H1 (cell line): ENCODE measurements at regions not wholly inside any gene's neighbourhood (a gene's known extent, or its start where the extent isn't known, plus 50 kb on each side); places are given as distances from the start of the nearest gene placed in this dataset.
A peak's percentile ranks its signal among the peaks of the same experiment; 100 is the strongest.

Experiments
- CTCF ChIA-PET: fragments of 300-600 bp; sonication (Branson Sonifier 250); formaldehyde crosslinking; loops from one replicate; lab custom pipeline; 2021; ENCODE audit not compliant: partially characterized antibody; lab: Charles Lee
- POLR2A ChIA-PET: fragments of 300-600 bp; sonication (Branson Sonifier 250); formaldehyde crosslinking; loops from one replicate; lab custom pipeline; 2021; ENCODE audit warnings: inconsistent platforms; ENCODE audit not compliant: partially characterized antibody; lab: Charles Lee
- DNase-seq, 2 experiments: peaks; one replicate each; pipeline versions ENCODE4 v3.0.0 to v3.0.0-alpha.2; 2010 to 2022; ENCODE audit warnings: low spot score in 2 of 2, low read depth in 1 of 2, mixed read lengths in 1 of 2
- FAIRE-seq: peaks from 2 replicates; lab custom pipeline; 2011; peaks lifted over from hg19 to GRCh38; lab: Jason Lieb, UNC
- H2AFZ ChIP-seq: 2 replicates; pipeline ENCODE4 v1.8.1; 2012; ENCODE audit warnings: low read length, inconsistent platforms
- H2AK5ac ChIP-seq: 2 replicates; pipeline ENCODE4 v1.6.1; 2013; ENCODE audit warnings: low read depth, low read length
- H2BK120ac ChIP-seq: replicated peaks from 2 replicates; pipeline ENCODE3; 2013; ENCODE audit warnings: low read depth, low read length, inconsistent platforms
- H2BK12ac ChIP-seq: 2 replicates; pipeline ENCODE4 v1.6.1; 2013; ENCODE audit warnings: low read depth, low read length
- H2BK15ac ChIP-seq: 2 replicates; pipeline ENCODE4 v1.6.1; 2013; ENCODE audit warnings: low read length
- H2BK20ac ChIP-seq: 2 replicates; pipeline ENCODE4 v1.6.1; 2013; ENCODE audit warnings: low read length
- H2BK5ac ChIP-seq: 2 replicates; pipeline ENCODE4 v1.6.1; 2013; ENCODE audit warnings: low read depth, low read length
- H3K14ac ChIP-seq: 2 replicates; pipeline ENCODE4 v1.6.1; 2013; ENCODE audit warnings: inconsistent platforms; ENCODE audit not compliant: insufficient read length
- H3K18ac ChIP-seq: 2 replicates; pipeline ENCODE4 v1.6.1; 2013; ENCODE audit warnings: low read length; ENCODE audit errors: extremely low read depth
- H3K23ac ChIP-seq: 2 replicates; pipeline ENCODE4 v1.6.1; 2013; ENCODE audit warnings: inconsistent platforms; ENCODE audit not compliant: insufficient read length
- H3K23me2 ChIP-seq: 2 replicates; pipeline ENCODE4 v1.6.1; 2013; ENCODE audit warnings: low read depth, low read length
- H3K27ac ChIP-seq: 2 replicates; pipeline ENCODE4 v1.6.1; 2011; ENCODE audit warnings: low read depth, low read length, inconsistent platforms
- H3K27me3 ChIP-seq, 4 experiments: replicated peaks in 1 of 4; 1 replicate in 1 of 4; 2 replicates in 3 of 4; pipeline versions ENCODE4 v1.6.1 to v1.8.1; 2011 to 2013; ENCODE audit warnings: low read length in 3 of 4, mild to moderate bottlenecking in 3 of 4, inconsistent platforms in 2 of 4, mixed read lengths in 2 of 4, moderate library complexity in 1 of 4; ENCODE audit not compliant: control insufficient read depth in 3 of 4, insufficient read depth in 3 of 4; ENCODE audit errors: extremely low read depth in 1 of 4
- H3K36me3 ChIP-seq, 4 experiments: 2 replicates each; pipeline versions ENCODE4 v1.6.1 to v1.8.1; 2011 to 2013; ENCODE audit warnings: mild to moderate bottlenecking in 4 of 4, low read length in 3 of 4, moderate library complexity in 2 of 4, control low read depth in 1 of 4, inconsistent platforms in 1 of 4; ENCODE audit not compliant: insufficient read depth in 4 of 4, control insufficient read depth in 2 of 4
- H3K4ac ChIP-seq: replicated peaks from 2 replicates; pipeline ENCODE3; 2013; ENCODE audit warnings: low read length, low read depth, mixed read lengths, inconsistent platforms; ENCODE audit not compliant: insufficient read length
- H3K4me1 ChIP-seq, 4 experiments: replicated peaks in 1 of 4; 1 replicate in 1 of 4; 2 replicates in 3 of 4; pipeline versions ENCODE4 v1.6.1 to v1.8.1; 2011 to 2013; ENCODE audit warnings: low read length in 3 of 4, inconsistent platforms in 2 of 4, mixed read lengths in 1 of 4; ENCODE audit not compliant: insufficient read depth in 4 of 4, control insufficient read depth in 3 of 4
- H3K4me2 ChIP-seq, 2 experiments: 2 replicates each; pipeline versions ENCODE4 v1.6.1 to v1.8.1; 2011 to 2013; ENCODE audit warnings: low read depth in 2 of 2, low read length in 2 of 2, control low read depth in 1 of 2, inconsistent platforms in 1 of 2, mild to moderate bottlenecking in 1 of 2; ENCODE audit not compliant: insufficient read depth in 1 of 2
- H3K4me3 ChIP-seq, 4 experiments: fragments of 200-600, 300-600 bp in 1 of 4; sonication (generic), shearing (Covaris generic), sonication (Bioruptor Twin) in 1 of 4; 2 replicates each; pipeline versions ENCODE4 v1.5.1 to v1.8.1; 2011 to 2016; ENCODE audit warnings: low read length in 4 of 4, low read depth in 3 of 4, control low read depth in 2 of 4, inconsistent platforms in 2 of 4, mild to moderate bottlenecking in 2 of 4, mixed read lengths in 1 of 4, moderate library complexity in 1 of 4; ENCODE audit not compliant: insufficient read depth in 2 of 4; ENCODE audit errors: extremely low read depth in 1 of 4
- H3K56ac ChIP-seq: replicated peaks from 2 replicates; pipeline ENCODE3; 2013; ENCODE audit warnings: low read depth, mild to moderate bottlenecking, mixed read lengths, low read length, inconsistent platforms; ENCODE audit not compliant: insufficient read length
- H3K79me1 ChIP-seq: 2 replicates; pipeline ENCODE4 v1.6.1; 2013; ENCODE audit warnings: low read depth, low read length, control low read depth
- H3K79me2 ChIP-seq, 2 experiments: 2 replicates each; pipeline versions ENCODE4 v1.6.1 to v1.8.1; 2012 to 2013; ENCODE audit warnings: low read length in 2 of 2, mild to moderate bottlenecking in 2 of 2, inconsistent platforms in 1 of 2; ENCODE audit not compliant: insufficient read depth in 2 of 2, control insufficient read depth in 1 of 2
- H3K9ac ChIP-seq, 4 experiments: replicated peaks in 1 of 4; 1 replicate in 1 of 4; 2 replicates in 3 of 4; pipeline versions ENCODE4 v1.6.1 to v1.8.1; 2011 to 2013; ENCODE audit warnings: low read depth in 3 of 4, low read length in 3 of 4, control low read depth in 2 of 4, mild to moderate bottlenecking in 2 of 4, moderate library complexity in 2 of 4, inconsistent platforms in 1 of 4; ENCODE audit errors: extremely low read depth in 1 of 4
- H3K9me3 ChIP-seq, 2 experiments: 2 replicates each; pipeline versions ENCODE4 v1.6.1 to v1.8.1; 2012 to 2013; ENCODE audit warnings: mild to moderate bottlenecking in 2 of 2, moderate library complexity in 2 of 2, control low read depth in 1 of 2, inconsistent platforms in 1 of 2, low read depth in 1 of 2, low read length in 1 of 2, mixed read lengths in 1 of 2; ENCODE audit not compliant: insufficient read depth in 2 of 2
- H4K20me1 ChIP-seq, 2 experiments: replicated peaks in 1 of 2; 2 replicates each; pipeline versions ENCODE3 to v1.8.1; 2011 to 2013; ENCODE audit warnings: inconsistent platforms in 2 of 2, low read length in 2 of 2, mild to moderate bottlenecking in 1 of 2; ENCODE audit not compliant: insufficient read depth in 2 of 2, control insufficient read depth in 1 of 2
- H4K5ac ChIP-seq: 2 replicates; pipeline ENCODE4 v1.6.1; 2013; ENCODE audit warnings: low read length, low read depth, mixed read lengths, inconsistent platforms; ENCODE audit not compliant: insufficient read length
- H4K8ac ChIP-seq: 2 replicates; pipeline ENCODE4 v1.8.0; 2013; ENCODE audit warnings: mild to moderate bottlenecking, moderate library complexity, low read length, inconsistent platforms; ENCODE audit not compliant: insufficient read depth; ENCODE audit errors: extremely low read depth
- H4K91ac ChIP-seq: replicated peaks from 2 replicates; pipeline ENCODE3; 2013; ENCODE audit warnings: low read length, mixed read lengths, inconsistent platforms; ENCODE audit not compliant: insufficient read length
- BACH1 ChIP-seq: IDR thresholded peaks from 2 replicates; pipeline ENCODE4 v1.6.1; 2012; ENCODE audit warnings: low read length, improper control_type of control experiment
- NANOG ChIP-seq: IDR thresholded peaks from 2 replicates; pipeline ENCODE4 v1.6.1; 2011; ENCODE audit warnings: low read length, low read depth, mild to moderate bottlenecking, inconsistent platforms; ENCODE audit not compliant: insufficient read depth, poor library complexity, severe bottlenecking
- SIN3A ChIP-seq, 2 experiments: IDR thresholded peaks in 1 of 2; conservative IDR thresholded peaks in 1 of 2; 2 replicates each; pipeline ENCODE4 v1.6.1; 2011 to 2012; ENCODE audit warnings: low read length in 2 of 2, improper control_type of control experiment in 1 of 2, low read depth in 1 of 2, mild to moderate bottlenecking in 1 of 2
- WGBS, 2 experiments: shearing (Covaris generic) in 1 of 2; methylation state at CpG; one replicate each; pipeline versions ENCODE4 v1.1.6 to v1.1.7; 2013 to 2015; ENCODE audit warnings: low lambda C conversion rate in 2 of 2, mixed read lengths in 2 of 2, inconsistent platforms in 1 of 2, low coverage in 1 of 2, missing lambda C conversion rate in 1 of 2; ENCODE audit not compliant: insufficient replicate concordance in 2 of 2, insufficient coverage in 1 of 2, insufficient read length in 1 of 2; ENCODE audit errors: extremely low coverage in 1 of 2, missing lambda C conversion rate in 1 of 2; 5-methylcytosine and 5-hydroxymethylcytosine counted together

GRCh38 chr1:238223076-238223640, 332.4 kb upstream of the ZP4 start:
- Histone ChIP-seq H3K14ac (no peak overlapping the region), H3K79me2 (no peaks in the 10 kb centered on the region), H2BK20ac (no peak overlapping the region), H3K27me3 (no peaks in the 10 kb centered on the region), H3K23me2 (no peaks in the 10 kb centered on the region), H3K9ac (no peak overlapping the region), H2AK5ac (no peak overlapping the region), H4K5ac (no peak overlapping the region), H3K9me3 (peaks cover 4 to 10% of the 10 kb centered on the region in 2 experiments; a peak in 3 of 4 replicates), H4K91ac (no peak overlapping the region), H3K4me3 (no peak overlapping the region), H2BK5ac (no peak overlapping the region), H2BK12ac (no peak overlapping the region), H3K4ac (no peak overlapping the region), H2AFZ (0 out of 2 replicates have a peak overlapping the region, but pooled peaks have one; percentile 40), H3K23ac (no peak overlapping the region), H3K56ac (no peak overlapping the region), H3K18ac (no peak overlapping the region), H4K8ac (no peak overlapping the region), H4K20me1 (no peaks in the 10 kb centered on the region), H2BK15ac (no peak overlapping the region), H3K4me1 (no peaks in the 10 kb centered on the region)
- DNase-seq (no peak), FAIRE-seq (no peak)
- TF ChIP-seq NANOG (no peak), SIN3A (conservative IDR thresholded peaks at IDR 0.05 in 1 of 2, IDR thresholded peaks at IDR 0.05 in 1 of 2; ENCODE audit: low read depth in 1 of 2, low read length in 2 of 2) (no peak), BACH1 (no peak)
- TF ChIP-seq, all 59 proteins: peak for 0
- no peaks in the 10 kb centered on the region; a peak in 2 of 8 replicates for H3K36me3 ChIP-seq
- H2BK120ac ChIP-seq: no peak overlapping the region
- 90% methylated on average over 3 of the region's 3 CpGs; no CpG with 5 or more reads in 1 of the 2 experiments for WGBS, 2 experiments
- no peaks in the 10 kb centered on the region for H3K79me1 ChIP-seq
- H3K27ac ChIP-seq: no peak overlapping the region
- CTCF ChIA-PET: interaction anchor here (1.6 kb wide), 1 partner anchor 270 kb away, joined by 6 read pairs; no protein-coding TSS in a partner anchor
- POLR2A ChIA-PET: no interaction called here
- H3K4me2 ChIP-seq: no peak overlapping the region
